BLaER1 treated with 17β-estradiol and CSF1 and Interleukin-3, amounts not matched to agents 10 nM and 100 nM (cell line): ENCODE measurements at regions not wholly inside any gene's neighbourhood (a gene's known extent, or its start where the extent isn't known, plus 50 kb on each side); places are given as distances from the start of the nearest gene placed in this dataset.
A peak's percentile ranks its signal among the peaks of the same experiment; 100 is the strongest.

ENCODE experiments used
- H3K27ac ChIP-seq, 11 experiments: shearing (Covaris generic); formaldehyde crosslinking; 2 replicates each; pipeline ENCODE4 v1.8.1; 2022
- H3K27me3 ChIP-seq, 11 experiments: shearing (Covaris generic); formaldehyde crosslinking; 2 replicates each; pipeline ENCODE4 v1.8.1; 2022
- H3K36me3 ChIP-seq, 11 experiments: shearing (Covaris generic); formaldehyde crosslinking; 2 replicates each; pipeline ENCODE4 v1.8.1; 2022
- H3K4me1 ChIP-seq, 10 experiments: shearing (Covaris generic); formaldehyde crosslinking; 2 replicates each; pipeline ENCODE4 v1.8.1; 2022
- H3K4me2 ChIP-seq, 11 experiments: shearing (Covaris generic); formaldehyde crosslinking; 2 replicates each; pipeline ENCODE4 v1.8.1; 2022
- H3K4me3 ChIP-seq, 10 experiments: shearing (Covaris generic); formaldehyde crosslinking; 2 replicates each; pipeline ENCODE4 v1.8.1; 2022
- H3K9ac ChIP-seq, 11 experiments: shearing (Covaris generic); formaldehyde crosslinking; 2 replicates each; pipeline ENCODE4 v1.8.1; 2022
- H3K9me3 ChIP-seq, 11 experiments: shearing (Covaris generic); formaldehyde crosslinking; replicated peaks in 1 of 11; 2 replicates each; pipeline ENCODE4 v1.8.1; 2022
- H4K20me1 ChIP-seq, 11 experiments: shearing (Covaris generic); formaldehyde crosslinking; 2 replicates each; pipeline ENCODE4 v1.8.1; 2022
- Cebpa-rat ChIP-seq, 11 experiments: shearing (Covaris generic); IDR thresholded peaks; 2 replicates each; pipeline ENCODE4 v1.8.1; 2022

- H3K27ac ChIP-seq: no peak overlapping the region
- H3K27me3 ChIP-seq: no peaks in the 10 kb centered on the region
- H3K9ac ChIP-seq: no peak overlapping the region
- H3K9me3 ChIP-seq: peaks cover 0 to 16% (median 0%) of the 10 kb centered on the region in 11 experiments; a peak in 3 of 22 replicates
- no peak overlapping the region for H3K4me3 ChIP-seq
- H3K4me1 ChIP-seq: peaks cover 0 to 14% (median 0%) of the 10 kb centered on the region in 10 experiments; a peak in 3 of 20 replicates
- peak overlapping the region in 3 of 11 experiments; percentile 1 to 16 (median 2); a peak in 4 of 22 replicates for H3K4me2 ChIP-seq
- TF ChIP-seq Cebpa-rat (IDR thresholded peaks at IDR 0.05): no peak
- no peaks in the 10 kb centered on the region for H3K36me3 ChIP-seq
- H4K20me1 ChIP-seq: no peaks in the 10 kb centered on the region
These were observed 280.9 kb upstream of the SIX2 start for GRCh38 chr2:45289997-45290709.

GRCh38 chr2:45288532-45289417, 279.5 kb upstream of the SIX2 start:
- Histone ChIP-seq H3K36me3 (no peaks in the 10 kb centered on the region), H4K20me1 (no peaks in the 10 kb centered on the region), H3K27ac (no peak overlapping the region), H3K27me3 (no peaks in the 10 kb centered on the region), H3K4me3 (no peak overlapping the region), H3K9ac (no peak overlapping the region), H3K4me1 (peaks cover 0 to 14% (median 0%) of the 10 kb centered on the region in 10 experiments; a peak in 3 of 20 replicates), H3K4me2 (peak overlapping the region in 2 of 11 experiments; percentile 1 to 2; a peak in 2 of 22 replicates), H3K9me3 (peaks cover 0 to 16% (median 0%) of the 10 kb centered on the region in 11 experiments; a peak in 3 of 22 replicates)
- TF ChIP-seq Cebpa-rat (IDR thresholded peaks at IDR 0.05): no peak

- Histone ChIP-seq H3K9me3 (peaks cover 0 to 16% (median 0%) of the 10 kb centered on the region in 11 experiments; a peak in 3 of 22 replicates), H3K27me3 (no peaks in the 10 kb centered on the region), H3K4me3 (no peak overlapping the region), H3K9ac (no peak overlapping the region), H4K20me1 (no peaks in the 10 kb centered on the region), H3K4me1 (peaks cover 0 to 14% (median 0%) of the 10 kb centered on the region in 10 experiments; a peak in 3 of 20 replicates), H3K27ac (no peak overlapping the region), H3K4me2 (no peak overlapping the region), H3K36me3 (no peaks in the 10 kb centered on the region)
- no peak for TF ChIP-seq Cebpa-rat (IDR thresholded peaks at IDR 0.05)
These were observed 277.8 kb upstream of the SIX2 start for GRCh38 chr2:45287045-45287444.

- H3K9me3 ChIP-seq: peaks cover 0 to 13% (median 0%) of the 10 kb centered on the region in 11 experiments; a peak in 3 of 22 replicates
- peaks cover 0 to 14% (median 0%) of the 10 kb centered on the region in 10 experiments; a peak in 3 of 20 replicates for H3K4me1 ChIP-seq
- H3K36me3 ChIP-seq: no peaks in the 10 kb centered on the region
- H4K20me1 ChIP-seq: no peaks in the 10 kb centered on the region
- H3K4me3 ChIP-seq: no peak overlapping the region
- no peak for TF ChIP-seq Cebpa-rat (IDR thresholded peaks at IDR 0.05)
- H3K27ac ChIP-seq: no peak overlapping the region
- no peak overlapping the region for H3K4me2 ChIP-seq
- H3K27me3 ChIP-seq: no peaks in the 10 kb centered on the region
- H3K9ac ChIP-seq: no peak overlapping the region
These were observed 276.6 kb upstream of the SIX2 start for GRCh38 chr2:45285771-45286390.

DNA sequence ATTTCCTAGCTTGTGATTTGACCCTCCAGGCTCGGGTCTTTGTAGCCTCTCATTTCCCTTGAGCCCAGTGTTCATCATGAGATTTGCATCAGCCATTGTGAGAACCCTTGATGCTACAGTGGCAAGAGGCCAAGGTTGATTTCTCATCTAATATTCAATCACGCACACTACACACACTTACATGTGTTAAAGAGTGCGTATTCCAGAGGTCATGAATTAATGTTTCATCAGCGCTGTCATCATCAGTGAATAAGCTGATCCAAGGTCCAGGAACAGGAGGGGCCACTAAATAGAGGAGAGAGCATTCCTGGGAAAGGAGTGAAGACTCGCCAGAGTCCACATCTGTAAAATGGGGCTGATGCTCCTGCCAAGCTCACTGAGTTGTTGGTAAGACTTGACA, 276.1 kb upstream of the SIX2 start:
- no peak overlapping the region for H3K4me3 ChIP-seq
- no peaks in the 10 kb centered on the region for H3K27me3 ChIP-seq
- H3K4me1 ChIP-seq: peaks cover 0 to 14% (median 0%) of the 10 kb centered on the region in 10 experiments; a peak in 3 of 20 replicates
- H3K9me3 ChIP-seq: peaks cover 0 to 10% (median 0%) of the 10 kb centered on the region in 11 experiments; a peak in 3 of 22 replicates
- H3K4me2 ChIP-seq: no peak overlapping the region
- H4K20me1 ChIP-seq: no peaks in the 10 kb centered on the region
- H3K9ac ChIP-seq: no peak overlapping the region
- H3K27ac ChIP-seq: no peak overlapping the region
- H3K36me3 ChIP-seq: no peaks in the 10 kb centered on the region
- no peak for TF ChIP-seq Cebpa-rat (IDR thresholded peaks at IDR 0.05)

- H3K9me3 ChIP-seq: peaks cover 0 to 4% (median 0%) of the 10 kb centered on the region in 11 experiments; a peak in 3 of 22 replicates
- no peak overlapping the region for H3K4me2 ChIP-seq
- H4K20me1 ChIP-seq: no peaks in the 10 kb centered on the region
- H3K4me3 ChIP-seq: no peak overlapping the region
- no peak overlapping the region for H3K9ac ChIP-seq
- H3K27ac ChIP-seq: no peak overlapping the region
- no peak for TF ChIP-seq Cebpa-rat (IDR thresholded peaks at IDR 0.05)
- H3K4me1 ChIP-seq: peaks cover 0 to 8% (median 0%) of the 10 kb centered on the region in 10 experiments; a peak in 3 of 20 replicates
- no peaks in the 10 kb centered on the region for H3K27me3 ChIP-seq
- H3K36me3 ChIP-seq: no peaks in the 10 kb centered on the region
These were observed 275.4 kb upstream of the SIX2 start for GRCh38 chr2:45284621-45284995.

- H3K4me2 ChIP-seq: no peak overlapping the region
- H3K9ac ChIP-seq: no peak overlapping the region
- no peak overlapping the region for H3K4me3 ChIP-seq
- no peaks in the 10 kb centered on the region for H3K36me3 ChIP-seq
- H3K27me3 ChIP-seq: no peaks in the 10 kb centered on the region
- H4K20me1 ChIP-seq: no peaks in the 10 kb centered on the region
- TF ChIP-seq Cebpa-rat (IDR thresholded peaks at IDR 0.05): no peak
- H3K4me1 ChIP-seq: peaks cover 0 to 2% (median 0%) of the 10 kb centered on the region in 10 experiments; a peak in 3 of 20 replicates
- H3K9me3 ChIP-seq: 0 out of 22 replicates have a peak, but pooled peaks cover 0 to 4% (median 0%) of the 10 kb centered on the region in 11 experiments
- no peak overlapping the region for H3K27ac ChIP-seq
These were observed 274.7 kb upstream of the SIX2 start for GRCh38 chr2:45283764-45284620.

- Histone ChIP-seq H3K36me3 (no peaks in the 10 kb centered on the region), H3K4me3 (no peak overlapping the region), H3K27ac (no peak overlapping the region)
These were observed 273.4 kb upstream of the SIX2 start for GRCh38 chr2:45282646-45283045.

More at GRCh38 chr2:45282646-45283045, 273.4 kb upstream of the SIX2 start:
- Histone ChIP-seq H3K4me1 (no peaks in the 10 kb centered on the region), H3K4me2 (no peak overlapping the region), H3K9ac (no peak overlapping the region), H3K9me3 (0 out of 22 replicates have a peak, but pooled peaks cover 0 to 4% (median 0%) of the 10 kb centered on the region in 11 experiments), H3K27me3 (no peaks in the 10 kb centered on the region), H4K20me1 (no peaks in the 10 kb centered on the region)
- no peak for TF ChIP-seq Cebpa-rat (IDR thresholded peaks at IDR 0.05)
